ENCODE measurements at regions not wholly inside any gene's neighbourhood (a gene's known extent, or its start where the extent isn't known, plus 50 kb on each side); places are given as distances from the start of the nearest gene placed in this dataset.

DNA sequence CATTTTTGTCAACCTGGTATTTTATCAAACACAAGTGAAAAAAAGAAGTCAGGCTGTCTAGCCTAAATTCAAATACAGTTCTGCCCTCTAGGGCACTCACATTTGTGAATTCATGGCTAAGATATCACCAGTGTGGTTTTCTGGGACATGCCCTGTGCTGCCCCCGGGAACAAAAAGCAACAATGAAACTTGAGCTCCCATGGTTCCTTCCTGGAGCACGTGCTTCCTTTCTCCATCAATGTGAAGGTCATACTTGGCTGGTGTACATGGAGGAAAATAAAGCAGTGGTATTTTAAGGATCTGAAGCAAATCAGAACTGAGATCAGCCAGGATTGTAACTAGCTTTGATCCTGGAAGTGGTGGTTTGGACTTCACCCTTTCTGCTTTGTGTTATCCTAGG lies 128.9 kb upstream of the FRMD4A start:
- TF ChIP-seq, protein P1, sequence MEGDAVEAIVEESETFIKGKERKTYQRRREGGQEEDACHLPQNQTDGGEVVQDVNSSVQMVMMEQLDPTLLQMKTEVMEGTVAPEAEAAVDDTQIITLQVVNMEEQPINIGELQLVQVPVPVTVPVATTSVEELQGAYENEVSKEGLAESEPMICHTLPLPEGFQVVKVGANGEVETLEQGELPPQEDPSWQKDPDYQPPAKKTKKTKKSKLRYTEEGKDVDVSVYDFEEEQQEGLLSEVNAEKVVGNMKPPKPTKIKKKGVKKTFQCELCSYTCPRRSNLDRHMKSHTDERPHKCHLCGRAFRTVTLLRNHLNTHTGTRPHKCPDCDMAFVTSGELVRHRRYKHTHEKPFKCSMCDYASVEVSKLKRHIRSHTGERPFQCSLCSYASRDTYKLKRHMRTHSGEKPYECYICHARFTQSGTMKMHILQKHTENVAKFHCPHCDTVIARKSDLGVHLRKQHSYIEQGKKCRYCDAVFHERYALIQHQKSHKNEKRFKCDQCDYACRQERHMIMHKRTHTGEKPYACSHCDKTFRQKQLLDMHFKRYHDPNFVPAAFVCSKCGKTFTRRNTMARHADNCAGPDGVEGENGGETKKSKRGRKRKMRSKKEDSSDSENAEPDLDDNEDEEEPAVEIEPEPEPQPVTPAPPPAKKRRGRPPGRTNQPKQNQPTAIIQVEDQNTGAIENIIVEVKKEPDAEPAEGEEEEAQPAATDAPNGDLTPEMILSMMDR (IDR thresholded peaks at IDR 0.05; ENCODE audit: low read depth, low read length, missing input control): no peak
- TF ChIP-seq JUND (IDR thresholded peaks at IDR 0.05) (no peak), REST (IDR thresholded peaks at IDR 0.05) (no peak), YY1 (IDR thresholded peaks at IDR 0.05) (no peak), MAX (IDR thresholded peaks at IDR 0.05) (no peak)
- TF ChIP-seq, protein P2, sequence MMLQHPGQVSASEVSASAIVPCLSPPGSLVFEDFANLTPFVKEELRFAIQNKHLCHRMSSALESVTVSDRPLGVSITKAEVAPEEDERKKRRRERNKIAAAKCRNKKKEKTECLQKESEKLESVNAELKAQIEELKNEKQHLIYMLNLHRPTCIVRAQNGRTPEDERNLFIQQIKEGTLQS (IDR thresholded peaks at IDR 0.05): no peak
